ENCODE measurements at regions not wholly inside any gene's neighbourhood (a gene's known extent, or its start where the extent isn't known, plus 50 kb on each side); places are given as distances from the start of the nearest gene placed in this dataset.

DNA sequence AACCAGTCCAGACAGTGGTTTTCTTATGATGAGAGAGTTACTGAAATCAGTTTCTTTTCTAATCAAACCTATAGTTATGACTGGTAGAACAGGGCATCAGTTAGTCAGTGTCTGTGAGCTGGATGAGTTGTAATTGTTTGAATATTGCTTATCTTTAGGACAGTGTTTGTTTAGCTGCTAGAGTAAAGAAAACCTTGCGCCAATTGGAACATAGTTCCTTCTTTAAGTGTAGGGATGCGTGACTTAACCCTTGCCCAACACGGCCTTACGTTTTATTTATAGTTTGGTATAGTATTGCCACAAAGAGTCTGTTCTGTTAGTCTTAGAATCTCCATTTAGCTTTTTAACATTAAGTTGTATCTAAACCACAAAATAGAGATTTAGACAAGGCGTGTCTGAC, 572.6 kb downstream of the SLC16A7 start:
- Histone ChIP-seq H3K4me1 (ENCODE audit: insufficient read depth, low read length, poor library complexity, severe bottlenecking) (peaks cover 8% of the 10 kb centered on the region), H2AFZ (ENCODE audit: low read length) (no peak overlapping the region), H3K4me2 (ENCODE audit: low read depth, low read length, poor library complexity, severe bottlenecking) (no peak overlapping the region), H3K79me2 (ENCODE audit: insufficient read depth, low read length) (no peaks in the 10 kb centered on the region), H3K27me3 (ENCODE audit: insufficient read depth, low read length, poor library complexity, severe bottlenecking) (no peaks in the 10 kb centered on the region), H3F3A (ENCODE audit: low read depth) (no peaks in the 10 kb centered on the region), H3K9me3 (ENCODE audit: insufficient read depth, low read depth, low read length) (no peaks in the 10 kb centered on the region; the same call in 1 of the 2 replicates), H3K4me3 (ENCODE audit: low read length, poor library complexity, severe bottlenecking) (no peak overlapping the region), H3K9me2 (replicated peaks; ENCODE audit: low read depth, low read length) (no peaks in the 10 kb centered on the region), H3K36me3 (ENCODE audit: insufficient read depth, low read length) (no peaks in the 10 kb centered on the region), H3K9ac (ENCODE audit: low read depth, low read length, poor library complexity, severe bottlenecking) (no peak overlapping the region), H4K20me1 (ENCODE audit: insufficient read depth, low read length, poor library complexity, severe bottlenecking) (no peaks in the 10 kb centered on the region)
- no peak for TF ChIP-seq EZH2phosphoT487 (IDR thresholded peaks at IDR 0.05; ENCODE audit: borderline replicate concordance)
- TF ChIP-seq, protein P1, sequence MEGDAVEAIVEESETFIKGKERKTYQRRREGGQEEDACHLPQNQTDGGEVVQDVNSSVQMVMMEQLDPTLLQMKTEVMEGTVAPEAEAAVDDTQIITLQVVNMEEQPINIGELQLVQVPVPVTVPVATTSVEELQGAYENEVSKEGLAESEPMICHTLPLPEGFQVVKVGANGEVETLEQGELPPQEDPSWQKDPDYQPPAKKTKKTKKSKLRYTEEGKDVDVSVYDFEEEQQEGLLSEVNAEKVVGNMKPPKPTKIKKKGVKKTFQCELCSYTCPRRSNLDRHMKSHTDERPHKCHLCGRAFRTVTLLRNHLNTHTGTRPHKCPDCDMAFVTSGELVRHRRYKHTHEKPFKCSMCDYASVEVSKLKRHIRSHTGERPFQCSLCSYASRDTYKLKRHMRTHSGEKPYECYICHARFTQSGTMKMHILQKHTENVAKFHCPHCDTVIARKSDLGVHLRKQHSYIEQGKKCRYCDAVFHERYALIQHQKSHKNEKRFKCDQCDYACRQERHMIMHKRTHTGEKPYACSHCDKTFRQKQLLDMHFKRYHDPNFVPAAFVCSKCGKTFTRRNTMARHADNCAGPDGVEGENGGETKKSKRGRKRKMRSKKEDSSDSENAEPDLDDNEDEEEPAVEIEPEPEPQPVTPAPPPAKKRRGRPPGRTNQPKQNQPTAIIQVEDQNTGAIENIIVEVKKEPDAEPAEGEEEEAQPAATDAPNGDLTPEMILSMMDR (conservative IDR thresholded peaks at IDR 0.05; ENCODE audit: low read length) = no peak

DNA sequence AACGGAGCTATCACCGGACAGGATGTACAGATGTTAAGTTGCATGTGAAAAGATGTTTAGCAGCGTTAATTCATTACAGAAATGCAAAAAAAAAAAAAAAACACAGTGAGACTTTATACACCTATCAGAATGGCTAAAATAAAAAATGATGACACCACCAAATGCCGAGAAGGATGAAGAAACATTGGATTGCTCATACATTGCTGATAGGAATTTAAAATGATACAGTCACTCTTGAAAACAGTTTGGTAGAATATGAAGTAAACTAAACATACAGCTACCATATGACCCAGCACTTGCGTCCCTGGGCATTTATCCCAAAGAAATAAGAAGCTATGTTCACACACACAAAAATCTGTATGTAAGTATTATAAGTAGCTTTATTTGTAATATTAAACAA, 574.1 kb downstream of the SLC16A7 start:
- TF ChIP-seq, protein P1 (conservative IDR thresholded peaks at IDR 0.05; ENCODE audit: low read length) = no peak
- TF ChIP-seq EZH2phosphoT487 (IDR thresholded peaks at IDR 0.05; ENCODE audit: borderline replicate concordance) = no peak
- no peak overlapping the region for H3K4me2 ChIP-seq (ENCODE audit: low read depth, low read length, poor library complexity, severe bottlenecking)
- H3K79me2 ChIP-seq (ENCODE audit: insufficient read depth, low read length) = no peaks in the 10 kb centered on the region

DNA sequence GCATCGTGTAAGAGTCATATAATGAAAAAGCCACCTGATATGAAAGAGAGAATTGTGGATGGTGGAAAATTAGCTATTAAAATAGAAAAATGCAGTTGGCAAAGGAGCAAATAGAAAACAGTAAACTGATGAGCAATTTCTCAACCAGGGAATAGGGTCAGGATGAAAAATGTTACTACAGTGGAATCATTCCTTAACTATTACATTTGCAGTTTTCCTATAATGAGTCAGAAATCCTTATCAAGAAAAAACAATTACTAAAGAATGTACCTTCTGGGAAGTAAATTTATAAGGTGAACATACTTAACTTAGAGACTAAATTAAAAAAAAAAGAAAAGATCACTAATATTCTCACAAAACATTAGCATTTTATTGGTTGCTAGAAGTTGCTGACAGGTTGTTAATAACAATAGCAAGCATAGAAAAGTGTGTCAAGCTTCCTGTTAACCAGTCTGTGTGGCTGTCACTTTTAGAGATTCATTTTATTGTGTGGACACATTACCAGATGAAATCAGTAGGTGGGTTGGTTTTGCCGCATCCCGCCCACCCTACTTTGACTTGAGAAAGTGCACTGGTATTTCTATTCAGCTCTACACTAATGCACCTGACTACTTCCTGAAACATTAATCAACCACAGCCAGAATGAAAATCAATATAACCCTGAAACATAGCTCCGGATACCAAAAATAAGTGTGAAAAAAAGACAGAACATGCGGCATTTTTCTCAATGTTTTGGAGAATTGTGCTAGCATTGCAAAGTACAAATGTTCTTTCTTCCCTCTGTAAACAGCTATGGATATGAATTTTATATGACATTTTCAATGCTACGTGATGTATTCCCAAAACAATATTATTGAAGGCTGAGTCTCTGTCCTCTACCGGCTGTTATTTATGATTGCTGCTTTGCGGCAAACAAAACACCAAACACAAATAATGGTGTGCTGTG, 576.7 kb downstream of the SLC16A7 start:
- Histone ChIP-seq H2AFZ (ENCODE audit: low read length) (peak overlapping the region; percentile 52), H3K79me2 (ENCODE audit: insufficient read depth, low read length) (no peaks in the 10 kb centered on the region), H3K9me3 (ENCODE audit: insufficient read depth, low read depth, low read length) (no peaks in the 10 kb centered on the region), H4K20me1 (ENCODE audit: insufficient read depth, low read length, poor library complexity, severe bottlenecking) (no peaks in the 10 kb centered on the region), H3K9ac (ENCODE audit: low read depth, low read length, poor library complexity, severe bottlenecking) (no peak overlapping the region), H3K9me2 (replicated peaks; ENCODE audit: low read depth, low read length) (no peaks in the 10 kb centered on the region), H3K4me3 (ENCODE audit: low read length, poor library complexity, severe bottlenecking) (no peak overlapping the region), H3K4me2 (ENCODE audit: low read depth, low read length, poor library complexity, severe bottlenecking) (no peak overlapping the region), H3K27me3 (ENCODE audit: insufficient read depth, low read length, poor library complexity, severe bottlenecking) (no peaks in the 10 kb centered on the region), H3F3A (ENCODE audit: low read depth) (no peaks in the 10 kb centered on the region), H3K36me3 (ENCODE audit: insufficient read depth, low read length) (no peaks in the 10 kb centered on the region), H3K4me1 (ENCODE audit: insufficient read depth, low read length, poor library complexity, severe bottlenecking) (peaks cover 8% of the 10 kb centered on the region)
- TF ChIP-seq, protein P1 (conservative IDR thresholded peaks at IDR 0.05; ENCODE audit: low read length) = no peak
- no peak for TF ChIP-seq EZH2phosphoT487 (IDR thresholded peaks at IDR 0.05; ENCODE audit: borderline replicate concordance)

More for the DNA sequence above, 574.1 kb downstream of the SLC16A7 start:
- Histone ChIP-seq H3K36me3 (ENCODE audit: insufficient read depth, low read length) (no peaks in the 10 kb centered on the region), H3K9ac (ENCODE audit: low read depth, low read length, poor library complexity, severe bottlenecking) (no peak overlapping the region), H3K4me3 (ENCODE audit: low read length, poor library complexity, severe bottlenecking) (no peak overlapping the region), H2AFZ (ENCODE audit: low read length) (no peak overlapping the region), H3F3A (ENCODE audit: low read depth) (no peaks in the 10 kb centered on the region), H4K20me1 (ENCODE audit: insufficient read depth, low read length, poor library complexity, severe bottlenecking) (no peaks in the 10 kb centered on the region), H3K9me3 (ENCODE audit: insufficient read depth, low read depth, low read length) (no peaks in the 10 kb centered on the region), H3K27me3 (ENCODE audit: insufficient read depth, low read length, poor library complexity, severe bottlenecking) (no peaks in the 10 kb centered on the region), H3K9me2 (replicated peaks; ENCODE audit: low read depth, low read length) (no peaks in the 10 kb centered on the region), H3K4me1 (ENCODE audit: insufficient read depth, low read length, poor library complexity, severe bottlenecking) (peaks cover 8% of the 10 kb centered on the region)

Data from Loucy (cell line).